ENCODE measurements at regions not wholly inside any gene's neighbourhood (a gene's known extent, or its start where the extent isn't known, plus 50 kb on each side); places are given as distances from the start of the nearest gene placed in this dataset.
"Not testable (repeated sequence)": the region's sequence is repeated elsewhere in the genome, so short reads cannot be mapped to it uniquely, and the experiment has no call there.

- WGBS (ENCODE audit: insufficient coverage) = 97% methylated on average over 6 of the region's 6 CpGs
- Histone ChIP-seq H3K4me3 (ENCODE audit: control insufficient read depth in 1 of 7, extremely low read depth in 1 of 7, insufficient read depth in 4 of 7, low read depth in 2 of 7, low read length in 6 of 7) (no peak overlapping the region), H3K27me3 (replicated peaks in 2 of 5; ENCODE audit: control insufficient read depth in 4 of 5, insufficient read depth in 5 of 5, low read length in 4 of 5) (no peaks in the 10 kb centered on the region), H3K9me3 (ENCODE audit: control extremely low read depth in 1 of 5, control insufficient read depth in 4 of 5, insufficient read depth in 2 of 5, low read depth in 1 of 5, low read length in 4 of 5) (peaks cover 0 to 4% (median 0%) of the 10 kb centered on the region in 5 experiments), H3K4me1 (ENCODE audit: control extremely low read depth in 1 of 4, control insufficient read depth in 4 of 4, insufficient read depth in 4 of 4, low read length in 3 of 4) (no peaks in the 10 kb centered on the region), H3K36me3 (ENCODE audit: control insufficient read depth in 4 of 4, insufficient read depth in 4 of 4, low read length in 3 of 4) (no peaks in the 10 kb centered on the region), H3K27ac (ENCODE audit: insufficient read depth in 1 of 2, low read depth in 1 of 2, low read length in 2 of 2, poor library complexity in 1 of 2, severe bottlenecking in 2 of 2) (no peak overlapping the region)
- ChIA-PET POLR2A (no interaction called here), CTCF (no interaction called here)
- no peak for DNase-seq
Measured at GRCh38 chr5:25334350-25334749, 689.6 kb upstream of the CDH10 start.

GRCh38 chr5:25330721-25331120 is 685.9 kb upstream of the CDH10 start:
- no peaks in the 10 kb centered on the region for H3K27me3 ChIP-seq (replicated peaks in 2 of 5; ENCODE audit: control insufficient read depth in 4 of 5, insufficient read depth in 5 of 5, low read length in 4 of 5)
- DNase-seq = no peak
- no peaks in the 10 kb centered on the region for H3K4me1 ChIP-seq (ENCODE audit: control extremely low read depth in 1 of 4, control insufficient read depth in 4 of 4, insufficient read depth in 4 of 4, low read length in 3 of 4)
- ChIA-PET CTCF (no interaction called here), POLR2A (no interaction called here)
- H3K9me3 ChIP-seq (ENCODE audit: control extremely low read depth in 1 of 5, control insufficient read depth in 4 of 5, insufficient read depth in 2 of 5, low read depth in 1 of 5, low read length in 4 of 5) = peaks cover 0 to 4% (median 0%) of the 10 kb centered on the region in 5 experiments
- H3K4me3 ChIP-seq (ENCODE audit: control insufficient read depth in 1 of 7, extremely low read depth in 1 of 7, insufficient read depth in 4 of 7, low read depth in 2 of 7, low read length in 6 of 7) = no peak overlapping the region
- no peak overlapping the region for H3K27ac ChIP-seq (ENCODE audit: insufficient read depth in 1 of 2, low read depth in 1 of 2, low read length in 2 of 2, poor library complexity in 1 of 2, severe bottlenecking in 2 of 2)
- 83% methylated on average over 2 of the region's 3 CpGs for WGBS (ENCODE audit: insufficient coverage)
- H3K36me3 ChIP-seq (ENCODE audit: control insufficient read depth in 4 of 4, insufficient read depth in 4 of 4, low read length in 3 of 4) = no peaks in the 10 kb centered on the region

- POLR2A ChIA-PET = interaction anchor here (0.6 kb wide), 1 partner anchor 700 kb away, joined by 3 read pairs; no protein-coding TSS in a partner anchor
- no peaks in the 10 kb centered on the region for H3K36me3 ChIP-seq (ENCODE audit: control insufficient read depth in 4 of 4, insufficient read depth in 4 of 4, low read length in 3 of 4)
- peaks cover 0 to 4% (median 0%) of the 10 kb centered on the region in 5 experiments for H3K9me3 ChIP-seq (ENCODE audit: control extremely low read depth in 1 of 5, control insufficient read depth in 4 of 5, insufficient read depth in 2 of 5, low read depth in 1 of 5, low read length in 4 of 5)
- DNase-seq = no peak
- 94% methylated on average over 2 of the region's 2 CpGs for WGBS (ENCODE audit: insufficient coverage)
- no peaks in the 10 kb centered on the region for H3K27me3 ChIP-seq (replicated peaks in 2 of 5; ENCODE audit: control insufficient read depth in 4 of 5, insufficient read depth in 5 of 5, low read length in 4 of 5)
- CTCF ChIA-PET = no interaction called here
- H3K27ac ChIP-seq (ENCODE audit: insufficient read depth in 1 of 2, low read depth in 1 of 2, low read length in 2 of 2, poor library complexity in 1 of 2, severe bottlenecking in 2 of 2) = no peak overlapping the region
- H3K4me3 ChIP-seq (ENCODE audit: control insufficient read depth in 1 of 7, extremely low read depth in 1 of 7, insufficient read depth in 4 of 7, low read depth in 2 of 7, low read length in 6 of 7) = no peak overlapping the region
- no peaks in the 10 kb centered on the region for H3K4me1 ChIP-seq (ENCODE audit: control extremely low read depth in 1 of 4, control insufficient read depth in 4 of 4, insufficient read depth in 4 of 4, low read length in 3 of 4)
Measured at GRCh38 chr5:25327172-25327571, 682.4 kb upstream of the CDH10 start.

- DNase-seq = no peak
- Histone ChIP-seq H3K36me3 (ENCODE audit: control insufficient read depth in 4 of 4, insufficient read depth in 4 of 4, low read length in 3 of 4) (no peaks in the 10 kb centered on the region), H3K9me3 (ENCODE audit: control extremely low read depth in 1 of 5, control insufficient read depth in 4 of 5, insufficient read depth in 2 of 5, low read depth in 1 of 5, low read length in 4 of 5) (no peaks in the 10 kb centered on the region), H3K4me3 (ENCODE audit: control insufficient read depth in 1 of 7, extremely low read depth in 1 of 7, insufficient read depth in 4 of 7, low read depth in 2 of 7, low read length in 6 of 7) (no peak overlapping the region), H3K27ac (ENCODE audit: insufficient read depth in 1 of 2, low read depth in 1 of 2, low read length in 2 of 2, poor library complexity in 1 of 2, severe bottlenecking in 2 of 2) (no peak overlapping the region), H3K4me1 (ENCODE audit: control extremely low read depth in 1 of 4, control insufficient read depth in 4 of 4, insufficient read depth in 4 of 4, low read length in 3 of 4) (no peaks in the 10 kb centered on the region), H3K27me3 (replicated peaks in 2 of 5; ENCODE audit: control insufficient read depth in 4 of 5, insufficient read depth in 5 of 5, low read length in 4 of 5) (no peaks in the 10 kb centered on the region)
- ChIA-PET CTCF (no interaction called here), POLR2A (no interaction called here)
- WGBS (ENCODE audit: insufficient coverage) = 100% methylated on average over 2 of the region's 2 CpGs
Measured at GRCh38 chr5:25301836-25302235, 657.1 kb upstream of the CDH10 start.

GRCh38 chr5:25295067-25295466 is 650.3 kb upstream of the CDH10 start:
- no peak overlapping the region for H3K4me3 ChIP-seq (ENCODE audit: control insufficient read depth in 1 of 7, extremely low read depth in 1 of 7, insufficient read depth in 4 of 7, low read depth in 2 of 7, low read length in 6 of 7)
- ChIA-PET CTCF (no interaction called here), POLR2A (no interaction called here)
- 100% methylated on average over 1 of the region's 3 CpGs for WGBS (ENCODE audit: insufficient coverage)
- H3K4me1 ChIP-seq (ENCODE audit: control extremely low read depth in 1 of 4, control insufficient read depth in 4 of 4, insufficient read depth in 4 of 4, low read length in 3 of 4) = no peaks in the 10 kb centered on the region
- H3K27me3 ChIP-seq (replicated peaks in 2 of 5; ENCODE audit: control insufficient read depth in 4 of 5, insufficient read depth in 5 of 5, low read length in 4 of 5) = no peaks in the 10 kb centered on the region
- no peaks in the 10 kb centered on the region for H3K36me3 ChIP-seq (ENCODE audit: control insufficient read depth in 4 of 4, insufficient read depth in 4 of 4, low read length in 3 of 4)
- no peak for DNase-seq
- H3K27ac ChIP-seq (ENCODE audit: insufficient read depth in 1 of 2, low read depth in 1 of 2, low read length in 2 of 2, poor library complexity in 1 of 2, severe bottlenecking in 2 of 2) = no peak overlapping the region
- H3K9me3 ChIP-seq (ENCODE audit: control extremely low read depth in 1 of 5, control insufficient read depth in 4 of 5, insufficient read depth in 2 of 5, low read depth in 1 of 5, low read length in 4 of 5) = no peaks in the 10 kb centered on the region

GRCh38 chr5:25289766-25290165 is 645.0 kb upstream of the CDH10 start:
- WGBS (ENCODE audit: insufficient coverage) = 100% methylated on average over 1 of the region's 2 CpGs

GRCh38 chr5:25286319-25286718 is 641.5 kb upstream of the CDH10 start:
- Histone ChIP-seq H3K9me3 (ENCODE audit: control extremely low read depth in 1 of 5, control insufficient read depth in 4 of 5, insufficient read depth in 2 of 5, low read depth in 1 of 5, low read length in 4 of 5) (no peaks in the 10 kb centered on the region), H3K4me1 (ENCODE audit: control extremely low read depth in 1 of 4, control insufficient read depth in 4 of 4, insufficient read depth in 4 of 4, low read length in 3 of 4) (no peaks in the 10 kb centered on the region), H3K4me3 (ENCODE audit: control insufficient read depth in 1 of 7, extremely low read depth in 1 of 7, insufficient read depth in 4 of 7, low read depth in 2 of 7, low read length in 6 of 7) (no peak overlapping the region), H3K36me3 (ENCODE audit: control insufficient read depth in 4 of 4, insufficient read depth in 4 of 4, low read length in 3 of 4) (no peaks in the 10 kb centered on the region), H3K27ac (ENCODE audit: insufficient read depth in 1 of 2, low read depth in 1 of 2, low read length in 2 of 2, poor library complexity in 1 of 2, severe bottlenecking in 2 of 2) (no peak overlapping the region), H3K27me3 (replicated peaks in 2 of 5; ENCODE audit: control insufficient read depth in 4 of 5, insufficient read depth in 5 of 5, low read length in 4 of 5) (no peaks in the 10 kb centered on the region)
- ChIA-PET CTCF (no interaction called here), POLR2A (no interaction called here)
- no peak for DNase-seq
- 82% methylated on average over 2 of the region's 3 CpGs for WGBS (ENCODE audit: insufficient coverage)

More at GRCh38 chr5:25289766-25290165, 645.0 kb upstream of the CDH10 start:
- H3K27me3 ChIP-seq (replicated peaks in 2 of 5; ENCODE audit: control insufficient read depth in 4 of 5, insufficient read depth in 5 of 5, low read length in 4 of 5); CTCF ChIA-PET; POLR2A ChIA-PET; DNase-seq; H3K36me3 ChIP-seq (ENCODE audit: control insufficient read depth in 4 of 4, insufficient read depth in 4 of 4, low read length in 3 of 4); H3K9me3 ChIP-seq (ENCODE audit: control extremely low read depth in 1 of 5, control insufficient read depth in 4 of 5, insufficient read depth in 2 of 5, low read depth in 1 of 5, low read length in 4 of 5); H3K27ac ChIP-seq (ENCODE audit: insufficient read depth in 1 of 2, low read depth in 1 of 2, low read length in 2 of 2, poor library complexity in 1 of 2, severe bottlenecking in 2 of 2); H3K4me1 ChIP-seq (ENCODE audit: control extremely low read depth in 1 of 4, control insufficient read depth in 4 of 4, insufficient read depth in 4 of 4, low read length in 3 of 4); H3K4me3 ChIP-seq (ENCODE audit: control insufficient read depth in 1 of 7, extremely low read depth in 1 of 7, insufficient read depth in 4 of 7, low read depth in 2 of 7, low read length in 6 of 7): not testable (repeated sequence)
